ENCODE measurements at regions not wholly inside any gene's neighbourhood (a gene's known extent, or its start where the extent isn't known, plus 50 kb on each side); places are given as distances from the start of the nearest gene placed in this dataset.

DNA sequence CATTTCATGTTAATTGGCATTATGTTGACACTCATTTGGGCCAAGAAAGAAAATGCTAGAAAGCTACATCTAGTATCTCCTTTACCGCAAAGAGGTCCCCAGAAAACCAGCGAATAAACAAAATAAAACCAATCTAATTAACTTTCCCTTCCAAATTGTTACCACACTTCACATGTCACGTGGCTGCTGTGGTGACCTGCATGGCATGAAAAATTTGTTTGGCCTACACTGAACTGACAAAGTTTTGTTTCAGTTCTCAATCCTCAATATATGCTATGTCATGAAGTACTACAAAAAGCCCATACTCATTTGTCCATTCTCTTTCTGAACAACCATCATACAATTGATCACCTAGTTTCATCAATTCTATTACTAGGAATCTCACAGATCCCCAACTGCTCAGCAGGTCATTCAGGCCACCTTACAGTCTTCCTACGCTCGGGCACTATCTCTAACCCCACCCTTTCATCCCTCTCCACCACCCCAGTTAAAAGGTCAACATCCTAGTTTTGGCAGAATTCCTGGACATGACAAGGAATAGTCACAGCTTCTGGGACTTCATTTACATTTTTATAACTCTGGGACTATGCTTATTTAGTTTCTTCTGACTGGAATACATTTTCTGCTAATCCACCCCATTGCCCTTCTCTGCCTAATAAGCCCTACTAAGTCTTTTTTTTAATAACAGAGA, 480.4 kb downstream of the IGSF11 start:
- DNase-seq: no peak

DNA sequence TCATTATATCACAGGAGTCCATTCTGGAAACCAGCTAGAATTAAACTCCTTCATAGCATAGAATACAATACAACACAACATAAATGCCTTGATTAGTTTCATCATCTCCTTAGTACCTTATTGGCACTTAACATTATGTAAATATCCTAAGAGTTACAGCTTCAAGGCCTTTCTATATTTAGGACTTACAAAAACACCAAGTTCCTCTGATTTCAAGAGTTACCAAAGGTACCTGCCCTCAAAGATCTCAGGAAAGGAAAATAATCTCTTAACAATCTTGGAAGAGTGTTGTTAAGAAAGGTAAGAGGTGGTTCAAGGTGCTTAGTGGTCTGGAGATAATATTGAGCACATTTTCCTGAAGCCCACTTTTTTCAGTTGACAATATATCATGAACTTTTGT, 477.7 kb downstream of the IGSF11 start:
- DNase-seq: no peak

DNA sequence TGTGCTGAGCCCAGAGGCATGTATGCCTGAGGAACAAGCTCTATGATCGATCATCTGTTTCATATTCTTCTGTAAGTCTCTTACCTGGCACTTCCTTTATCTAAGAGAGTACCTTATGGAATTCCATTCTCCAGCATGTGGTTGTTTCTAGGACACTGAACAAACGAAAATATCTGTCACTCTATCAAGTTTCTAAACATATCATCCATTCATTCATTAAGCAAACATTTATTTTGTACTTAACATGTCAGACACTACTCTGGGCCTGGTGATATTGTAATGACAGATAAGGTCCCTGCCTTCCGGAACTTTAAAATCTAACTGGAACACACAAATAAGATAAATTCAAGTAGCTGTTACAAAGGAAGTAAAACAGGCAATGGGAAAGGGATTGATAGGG, 477.1 kb downstream of the IGSF11 start:
- no peak for DNase-seq

DNA sequence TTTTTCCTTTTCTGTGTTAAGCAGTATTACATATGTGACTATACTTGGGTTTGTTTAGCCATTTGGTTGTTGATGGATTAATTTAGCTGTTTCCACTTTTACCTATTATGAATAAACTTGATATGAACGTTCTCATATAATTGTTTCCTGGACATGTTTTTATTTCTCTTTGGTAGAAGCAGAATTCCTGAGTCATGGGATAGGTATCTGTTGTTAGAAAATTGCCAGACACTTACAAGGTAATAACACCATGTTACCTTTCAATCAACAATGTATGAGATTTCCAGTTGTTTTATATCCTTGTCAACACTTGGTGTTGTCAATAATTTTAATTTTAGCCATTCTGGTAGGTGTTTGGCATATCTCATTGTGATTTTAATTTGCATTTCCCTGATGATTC, 475.4 kb downstream of the IGSF11 start:
- DNase-seq: no peak

DNA sequence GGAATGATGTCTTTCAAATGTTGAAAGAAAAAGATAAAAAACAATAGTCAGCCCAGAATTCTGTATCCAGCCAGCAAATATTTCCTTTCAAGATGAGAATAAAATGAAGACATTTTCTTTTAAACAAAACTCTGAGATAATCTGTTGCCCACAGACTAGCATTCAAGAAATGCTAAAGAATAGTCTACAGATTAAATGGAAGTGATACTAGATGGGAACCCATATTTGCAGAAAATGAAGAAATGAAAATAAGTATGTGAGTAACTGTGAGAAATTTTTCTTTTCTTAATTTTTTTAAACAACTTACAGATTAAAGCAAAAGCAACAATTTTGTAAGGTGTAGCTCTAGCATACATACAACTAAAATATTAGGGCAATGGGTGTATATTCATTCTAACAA, 469.8 kb downstream of the IGSF11 start:
- no peak for DNase-seq

DNA sequence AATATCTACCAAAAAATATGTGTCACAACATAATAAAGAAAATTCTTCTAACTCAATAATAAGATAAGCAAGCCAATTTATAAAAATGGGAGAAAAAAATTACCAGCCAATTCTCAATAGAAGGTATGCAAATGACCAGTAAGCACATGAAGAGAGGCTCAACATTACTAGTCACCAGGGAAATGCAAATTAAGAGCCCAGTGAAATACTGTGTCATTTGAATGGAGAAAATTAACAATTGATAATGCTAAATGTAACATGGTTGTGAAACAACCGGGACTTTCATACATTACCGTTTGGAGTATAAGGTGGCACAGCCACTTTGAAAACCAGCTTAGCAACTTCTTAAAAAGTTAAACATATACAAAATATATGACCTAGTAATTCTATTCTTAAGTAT, 460.7 kb downstream of the IGSF11 start:
- no peak for DNase-seq

DNA sequence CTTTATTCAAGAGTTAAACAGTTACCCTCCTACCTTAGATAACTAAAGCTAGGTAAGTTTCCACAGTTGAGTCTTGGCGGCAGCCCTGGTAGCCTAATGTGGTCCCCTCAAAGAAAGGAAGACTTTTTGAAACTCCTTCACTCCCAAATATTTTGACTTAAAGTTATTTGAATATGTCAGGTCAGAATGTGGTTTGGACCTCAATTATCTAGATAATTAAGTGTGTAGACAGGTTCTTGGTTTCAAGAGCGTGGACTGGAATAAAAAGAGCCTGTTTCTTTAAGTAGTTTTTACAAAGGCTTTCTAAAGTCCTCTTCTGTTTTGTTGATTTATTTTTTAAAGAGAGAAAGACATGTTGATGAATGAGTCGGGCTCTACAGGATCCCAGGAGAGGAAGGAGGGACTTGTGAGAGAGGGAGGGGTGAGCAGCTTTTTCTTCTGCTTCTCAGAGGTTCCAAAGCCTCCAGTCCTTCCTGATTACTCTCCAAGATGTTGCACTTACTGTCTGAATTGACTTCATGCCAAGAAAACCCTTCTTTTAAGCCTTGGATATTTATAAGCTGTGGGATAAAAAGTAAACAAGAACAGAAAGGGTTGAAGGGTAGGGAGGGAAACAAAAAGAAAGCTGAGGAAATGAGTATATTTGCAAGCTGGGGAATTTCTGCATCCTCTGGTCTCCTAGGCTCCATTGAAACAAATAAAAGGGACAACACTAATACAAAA, 457.4 kb downstream of the IGSF11 start:
- DNase-seq: no peak

DNA sequence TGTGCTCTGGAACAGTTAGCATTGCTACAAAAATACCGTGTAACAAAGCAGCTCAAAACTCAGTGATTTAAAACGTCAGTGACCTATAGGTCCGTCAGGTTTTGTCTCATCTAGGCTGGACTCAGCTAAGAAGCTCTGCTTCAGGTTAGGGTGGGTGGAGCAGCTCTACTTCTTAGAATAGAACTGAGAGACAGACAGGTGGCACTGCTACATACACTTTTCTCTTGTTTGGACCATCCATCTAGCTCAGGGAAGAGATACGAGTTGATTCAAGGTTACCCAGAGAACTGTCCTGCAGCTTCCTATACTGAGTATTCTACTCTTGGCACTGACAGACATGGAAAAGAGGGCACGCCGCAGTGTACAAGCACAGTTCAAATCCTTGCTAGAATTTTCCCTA, 456.1 kb downstream of the IGSF11 start:
- DNase-seq: no peak

DNA sequence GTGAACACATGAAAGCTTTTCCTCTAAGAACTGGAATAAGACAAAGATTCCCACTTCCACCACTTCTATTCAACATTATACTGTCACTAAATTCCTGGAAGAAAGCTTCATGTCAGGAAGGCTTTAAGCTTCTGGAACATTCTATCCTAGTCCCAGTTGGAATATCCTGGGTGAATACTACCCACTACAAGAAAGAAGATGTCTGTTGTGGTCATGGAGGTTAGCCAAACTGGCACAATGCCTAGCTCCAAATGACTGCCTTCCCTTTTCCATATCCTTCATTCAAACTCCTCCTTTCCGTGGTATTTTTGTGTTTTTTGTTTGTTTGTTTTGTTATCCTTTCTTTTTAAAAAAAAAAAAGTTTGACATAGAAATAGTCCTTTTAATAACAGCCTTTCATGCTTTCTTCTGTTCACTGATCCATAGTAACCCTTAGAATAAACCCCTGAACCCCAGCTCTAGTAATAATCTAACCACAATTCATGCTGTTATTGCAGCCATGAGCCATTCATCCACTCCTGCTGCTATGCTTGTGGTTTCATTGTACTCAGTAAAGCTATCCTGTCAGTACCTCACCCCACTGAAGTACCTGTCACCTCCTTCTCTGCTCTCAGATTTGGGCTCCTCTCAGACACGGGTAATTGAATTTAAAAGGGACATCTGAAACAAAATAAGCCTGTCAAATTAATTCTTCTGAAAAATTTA, 447.5 kb downstream of the IGSF11 start:
- no peak for DNase-seq

DNA sequence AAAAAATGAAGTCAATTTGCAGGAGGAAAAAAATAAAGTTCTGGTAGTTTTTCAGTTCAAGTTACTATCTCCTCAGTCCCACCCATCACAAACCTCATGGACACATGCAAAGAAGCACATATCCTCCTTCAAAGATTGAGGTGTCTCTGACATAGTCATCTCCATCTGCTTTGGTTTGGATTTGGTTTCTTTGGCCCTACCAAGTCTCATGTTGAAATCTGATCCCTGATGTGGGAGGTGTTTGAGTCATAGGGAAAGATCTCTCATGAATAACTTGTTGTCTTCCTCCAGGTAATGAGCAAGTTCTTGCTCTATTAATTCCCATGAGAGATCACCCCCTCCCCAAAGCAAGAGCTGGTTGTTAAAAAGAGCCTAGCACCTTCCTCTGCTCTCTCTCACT, 446.8 kb downstream of the IGSF11 start:
- DNase-seq: no peak

DNA sequence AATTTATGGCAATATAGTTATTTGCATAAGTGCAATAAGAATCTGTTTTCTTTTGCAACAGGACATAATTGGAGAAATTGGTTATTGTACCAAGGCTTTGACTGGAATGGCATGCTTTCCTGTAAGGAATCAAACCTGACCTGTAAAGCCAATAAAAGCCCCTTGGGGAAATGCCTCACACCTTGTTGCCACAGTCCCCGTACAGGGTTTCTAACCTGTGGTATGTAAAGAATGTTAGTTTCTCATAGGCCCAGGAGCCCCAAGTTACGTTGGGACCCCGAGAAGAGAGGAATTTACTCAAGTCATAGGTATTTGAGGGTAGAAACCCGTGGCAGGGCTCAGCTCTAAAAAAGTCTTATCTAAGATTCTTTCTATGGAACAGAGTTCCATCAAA, 441.4 kb downstream of the IGSF11 start:
- DNase-seq: no peak

DNA sequence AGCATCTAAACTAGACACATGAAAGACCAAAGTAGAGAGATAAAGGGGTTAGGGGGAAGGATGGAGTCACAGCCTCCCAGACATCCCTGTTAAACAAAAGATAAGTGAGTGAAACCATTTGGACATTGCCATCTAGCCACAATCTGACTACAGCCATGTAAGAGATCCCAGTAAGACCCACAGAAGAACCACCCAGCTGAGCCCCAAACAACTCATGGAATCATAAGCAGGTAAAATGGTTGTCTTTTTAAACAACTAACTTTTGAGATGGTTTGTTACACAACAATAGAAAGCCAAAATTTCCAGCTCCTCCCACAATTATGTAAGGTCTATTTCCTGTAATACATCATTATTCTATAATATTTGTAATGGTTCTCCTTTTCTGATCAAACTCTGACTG, 437.5 kb downstream of the IGSF11 start:
- DNase-seq: no peak

DNA sequence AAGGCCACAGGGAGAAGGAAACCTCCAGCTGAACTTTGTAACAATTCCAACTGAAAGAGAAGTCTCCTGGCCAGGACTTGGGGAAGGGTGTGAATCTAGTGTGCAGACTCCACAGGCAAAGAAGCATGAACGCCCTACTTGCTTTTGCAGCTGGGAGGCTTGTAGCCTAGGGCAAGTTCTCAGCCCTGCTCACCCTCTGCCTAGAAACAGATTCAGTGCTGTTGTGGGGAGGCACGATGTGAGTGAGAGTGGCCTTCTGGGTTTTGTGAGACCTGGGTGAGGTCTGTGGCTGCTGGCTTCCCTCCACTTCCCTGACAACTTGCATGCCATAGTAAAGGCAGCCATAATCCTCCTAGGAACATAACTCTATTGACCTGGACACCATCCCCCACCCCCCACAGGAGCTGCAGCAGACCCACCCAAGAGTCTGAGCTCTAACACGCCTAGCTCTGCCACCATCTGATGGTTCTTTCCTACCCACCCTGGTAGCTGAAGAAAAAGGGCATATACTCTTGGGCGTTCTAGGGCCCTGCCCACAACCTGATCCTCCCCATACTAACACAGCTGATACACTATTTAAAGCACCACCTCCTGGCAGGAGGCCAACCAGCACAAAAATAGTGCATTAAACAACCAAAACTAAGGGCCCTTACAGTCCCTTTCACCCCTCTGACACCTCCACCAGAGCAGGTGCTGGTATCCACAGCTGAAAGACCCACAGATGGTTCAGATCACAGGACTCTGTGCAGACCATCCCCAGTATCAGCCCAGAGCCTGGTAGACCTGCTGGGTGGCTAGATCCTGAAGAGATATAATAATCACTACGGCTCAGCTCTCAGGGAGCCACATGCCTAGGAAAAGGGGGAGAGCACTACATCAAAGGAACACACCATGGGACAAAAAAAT, 426.5 kb downstream of the IGSF11 start:
- DNase-seq: no peak

DNA sequence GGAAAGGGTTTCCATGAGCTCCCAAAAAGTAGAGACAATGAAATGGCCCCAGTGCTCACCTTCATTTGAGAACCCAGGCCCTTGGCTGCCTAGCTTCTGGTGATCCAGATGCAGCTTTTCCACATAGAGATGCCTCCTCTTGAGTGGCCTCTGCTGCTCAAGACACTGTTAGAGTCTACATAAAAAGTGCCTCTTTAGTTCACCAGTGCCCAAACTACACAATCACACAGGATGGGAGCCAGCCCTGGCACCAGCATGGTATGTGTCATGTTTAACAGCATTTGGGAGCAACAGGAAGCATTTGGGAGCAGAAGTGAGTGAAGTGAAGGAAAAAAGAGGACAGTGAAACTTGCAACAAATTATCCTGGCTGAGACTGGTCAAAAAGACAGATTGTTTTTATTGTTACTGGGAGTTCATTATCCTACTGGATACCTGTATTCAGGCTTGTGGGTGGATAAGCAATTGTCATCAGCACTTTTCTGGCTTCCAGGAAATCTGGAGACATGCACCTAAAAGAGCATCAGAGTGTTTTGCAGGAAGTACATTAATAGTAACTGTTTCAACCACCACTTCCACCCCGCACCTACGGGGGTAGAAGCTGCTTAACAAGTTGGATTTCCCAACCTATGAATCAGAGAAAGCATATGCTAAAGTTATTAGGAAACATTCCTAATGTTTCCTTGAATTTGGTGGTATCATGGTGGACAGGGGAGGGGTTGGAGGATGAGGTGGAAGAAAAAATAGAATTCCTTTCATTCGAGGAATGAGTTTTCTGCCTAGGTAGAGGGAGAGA, 416.2 kb downstream of the IGSF11 start:
- no peak for DNase-seq

DNA sequence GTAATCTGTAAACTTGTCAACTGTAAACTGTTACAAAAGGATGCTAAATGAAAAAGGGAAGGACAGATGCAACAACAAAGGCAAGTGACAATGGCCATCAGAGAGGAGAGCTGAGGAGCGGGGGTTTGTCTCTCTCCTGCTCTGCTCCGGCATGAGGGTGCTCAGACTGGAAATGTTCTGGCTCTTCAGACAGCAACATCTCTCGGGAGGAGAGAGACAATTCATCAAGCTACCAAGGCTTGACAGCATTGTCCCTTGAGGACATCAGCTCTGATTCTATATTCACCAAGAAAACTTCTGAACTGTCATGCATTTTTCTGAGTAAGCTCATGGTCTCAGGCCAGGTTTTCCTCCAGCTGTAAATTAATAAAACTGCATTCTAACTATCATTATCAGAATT, 408.2 kb downstream of the IGSF11 start:
- DNase-seq: no peak

DNA sequence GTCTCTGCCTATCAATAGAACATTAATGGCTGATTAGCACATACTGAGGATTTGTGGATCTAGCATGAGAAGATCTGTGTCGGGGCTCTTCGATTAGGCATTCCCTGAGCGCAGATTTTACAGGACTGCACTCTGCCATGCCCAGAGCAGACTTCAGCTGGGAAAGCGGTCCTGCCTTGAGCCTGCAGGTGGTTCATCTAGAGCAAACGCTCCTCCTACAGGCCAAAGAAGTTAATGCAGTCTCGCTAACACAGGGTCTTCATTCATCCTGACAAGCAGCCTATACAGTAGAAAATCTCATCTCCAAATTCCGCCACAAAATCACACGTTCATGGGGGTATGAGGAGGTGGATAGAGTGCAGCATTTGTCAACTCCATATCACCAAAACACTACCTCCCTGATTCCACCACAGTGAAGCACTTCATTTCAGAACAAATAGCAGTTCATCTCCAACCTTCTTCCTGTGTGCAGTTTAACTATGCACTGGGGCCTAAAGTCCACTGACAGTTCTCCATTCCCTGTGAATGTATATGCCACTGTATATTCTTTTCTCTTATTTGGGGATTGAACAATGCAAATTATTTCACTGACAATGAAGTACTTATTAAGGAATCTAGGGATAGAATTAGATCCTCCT, 405.8 kb downstream of the IGSF11 start:
- DNase-seq: no peak

DNA sequence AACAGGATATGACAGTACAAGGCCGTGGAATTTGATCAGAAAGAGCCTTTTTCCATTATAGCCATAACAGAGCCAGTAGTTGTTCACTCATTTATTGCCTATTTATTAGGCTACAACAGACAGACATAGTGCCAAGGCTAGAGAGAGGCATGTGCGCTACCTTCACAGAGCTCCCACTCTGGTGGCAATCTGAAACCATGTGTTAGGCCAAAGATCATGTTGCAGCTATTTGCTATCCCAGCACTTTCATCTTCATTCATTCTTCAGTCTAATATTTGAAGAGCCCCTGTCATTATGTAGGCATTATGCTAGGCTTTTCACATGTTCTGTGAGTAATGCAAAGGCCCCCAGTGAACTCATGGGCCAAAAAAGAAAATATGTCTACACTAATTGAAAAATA, 404.8 kb downstream of the IGSF11 start:
- no peak for DNase-seq

DNA sequence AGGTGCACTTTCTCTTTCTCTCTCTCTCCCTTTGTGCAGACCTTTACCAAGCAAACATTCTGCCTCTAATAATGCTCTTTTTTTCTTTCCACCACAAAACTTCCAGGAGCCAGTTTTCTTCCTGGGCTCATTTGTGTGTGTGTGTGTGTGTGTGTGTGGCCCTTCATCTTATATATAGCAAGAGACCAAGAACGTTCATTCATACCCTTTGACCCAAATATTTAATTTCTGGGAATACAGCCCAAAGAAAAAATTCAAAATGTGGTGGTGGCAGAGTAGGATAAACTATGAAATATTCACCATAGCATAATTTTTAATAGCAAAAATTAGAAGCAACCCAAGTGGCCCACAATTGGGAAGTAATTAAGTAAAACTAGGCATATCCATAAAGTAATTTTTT, 398.9 kb downstream of the IGSF11 start:
- DNase-seq: no peak

DNA sequence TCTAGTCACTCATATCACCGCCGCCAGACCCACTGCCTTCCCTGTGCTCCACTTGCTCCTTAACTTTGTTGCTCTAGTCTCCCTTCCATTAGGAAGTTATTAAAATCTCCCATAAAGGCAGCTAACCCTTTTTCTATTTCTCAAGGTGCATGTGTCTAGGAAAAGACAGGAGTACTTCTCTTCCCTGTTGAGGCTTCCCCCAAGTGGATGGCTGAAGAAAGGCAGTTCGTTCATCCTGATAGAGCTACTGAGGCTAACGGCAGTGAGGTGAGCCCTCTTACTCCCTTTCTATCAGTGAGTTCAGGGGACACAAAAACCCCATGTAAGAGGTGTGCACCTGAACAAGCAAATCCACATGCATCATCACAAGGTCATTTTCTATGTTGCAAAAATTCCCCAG, 397.8 kb downstream of the IGSF11 start:
- DNase-seq: no peak

DNA sequence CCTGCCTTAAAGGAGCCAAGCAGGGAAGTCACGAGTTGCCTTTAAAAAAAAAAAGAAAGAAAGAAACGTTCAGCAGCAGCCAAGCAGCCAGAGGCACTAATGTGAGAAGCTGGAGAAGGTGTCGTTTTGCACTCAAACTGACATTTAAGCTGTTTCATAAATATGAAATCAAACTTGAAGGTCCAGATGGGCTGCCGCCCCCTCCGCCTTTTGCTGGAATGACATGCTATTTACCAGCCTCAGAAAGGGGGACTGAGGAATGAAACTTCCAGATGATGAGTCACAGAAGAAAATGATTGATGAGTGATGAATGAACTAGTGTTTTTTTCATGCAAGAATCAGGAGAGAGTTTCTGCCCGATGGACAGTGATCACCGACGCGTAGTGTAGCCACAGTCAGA, 396.8 kb downstream of the IGSF11 start:
- no peak for DNase-seq

DNA sequence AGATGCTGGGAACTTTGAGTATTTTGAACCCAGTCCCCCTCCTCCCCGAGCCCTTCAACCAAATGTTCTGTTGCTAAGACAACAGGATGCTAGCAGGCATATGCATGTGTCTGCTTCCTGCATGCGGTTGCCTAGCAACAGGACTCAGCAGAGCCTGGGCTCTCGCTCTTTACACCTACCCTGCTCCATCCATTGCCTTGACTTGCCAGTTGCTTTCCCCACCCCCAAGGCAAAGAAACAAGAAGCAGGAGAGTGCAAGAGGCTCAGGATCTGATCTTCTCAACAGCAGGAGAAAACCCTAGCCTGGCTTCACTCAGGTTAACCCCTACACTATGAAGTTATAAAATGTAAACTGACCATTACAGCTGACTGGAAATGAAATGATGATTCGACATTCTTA, 393.0 kb downstream of the IGSF11 start:
- no peak for DNase-seq

DNA sequence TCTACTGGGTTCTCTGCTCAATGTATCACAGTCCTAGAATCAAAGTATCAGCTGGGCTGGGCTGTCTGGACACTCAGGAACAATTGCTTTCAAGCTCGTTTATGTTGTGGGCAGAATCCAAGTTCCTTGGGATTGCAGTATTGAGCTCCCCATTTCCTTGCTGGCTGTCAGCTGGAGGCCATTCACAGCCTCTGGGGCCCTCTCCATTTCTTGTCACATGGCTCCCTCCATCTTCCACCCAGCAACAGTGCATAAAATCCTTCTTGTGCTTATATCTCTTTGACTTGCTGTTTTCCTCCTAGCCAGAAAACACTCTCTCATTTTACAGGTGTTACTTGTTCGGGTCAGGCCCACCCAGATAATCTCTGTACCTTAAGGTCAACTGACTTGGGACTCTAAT, 363.5 kb downstream of the IGSF11 start:
- no peak for DNase-seq

All from activated T-cell treated with anti-CD3 and anti-CD28 coated beads, Interleukin-2, amount 50 U/mL, for 1 hour (primary cell).